Forelimb muscle (tissue), 1 donor: ENCODE measurements at regions not wholly inside any gene's neighbourhood (a gene's known extent, or its start where the extent isn't known, plus 50 kb on each side); places are given as distances from the start of the nearest gene placed in this dataset.
A peak's percentile ranks its signal among the peaks of the same experiment; 100 is the strongest.
"Not testable (repeated sequence)": the region's sequence is repeated elsewhere in the genome, so short reads cannot be mapped to it uniquely, and the experiment has no call there.

Experiments
- DNase-seq: peaks from one replicate; pipeline ENCODE4 v3.0.0-alpha.2; 2013; ENCODE audit warnings: low read depth

- DNase-seq, result no peak
Measured at GRCh38 chr2:16394986-16395550, 270.6 kb downstream of the CYRIA start.

DNA sequence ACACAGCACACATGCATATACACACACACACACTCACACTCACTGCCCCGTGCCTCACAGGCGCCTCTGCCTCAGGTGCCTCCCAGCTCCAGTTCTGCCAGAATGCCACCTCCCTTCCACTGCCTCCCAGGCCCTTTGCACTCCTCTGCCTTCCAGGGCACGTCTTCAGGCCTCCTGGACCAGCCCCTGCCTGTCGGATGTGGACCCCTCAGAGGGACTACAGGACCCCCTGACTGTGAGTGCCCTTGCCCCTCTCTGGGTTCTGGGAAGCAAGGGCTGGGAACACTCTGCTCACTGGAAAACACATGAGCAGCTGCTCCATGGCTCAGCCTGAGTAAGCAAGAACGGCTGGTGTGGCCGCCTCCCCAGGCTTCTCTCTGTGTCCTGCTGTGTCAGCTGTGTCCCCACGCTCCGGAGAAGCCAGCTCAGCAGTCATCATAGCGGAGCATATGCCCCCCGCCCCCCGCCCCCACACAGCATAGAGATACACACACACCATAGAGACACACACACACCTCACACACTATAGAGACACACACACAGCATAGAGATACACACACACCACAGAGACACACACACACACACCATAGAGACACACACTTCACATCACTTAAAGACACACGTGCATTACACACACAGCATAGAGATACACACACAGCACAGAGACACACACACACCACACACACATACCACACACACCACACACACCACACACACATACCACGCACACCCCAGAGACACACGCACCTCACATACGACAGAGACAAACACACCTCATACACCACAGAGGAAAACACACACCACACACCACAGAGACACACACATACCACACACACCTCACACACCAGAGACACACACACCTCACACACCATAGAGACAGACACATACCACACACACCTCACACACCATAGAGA is 271.3 kb downstream of the CYRIA start:
- no peak for DNase-seq

- no peak for DNase-seq
Measured at GRCh38 chr2:16393500-16394071, 272.0 kb downstream of the CYRIA start.

GRCh38 chr2:16392647-16393499 is 272.8 kb downstream of the CYRIA start:
- DNase-seq, result no peak

GRCh38 chr2:16391986-16392385 is 273.6 kb downstream of the CYRIA start:
- no peak for DNase-seq

- no peak for DNase-seq
Measured at GRCh38 chr2:16390561-16390960, 275.1 kb downstream of the CYRIA start.

DNA sequence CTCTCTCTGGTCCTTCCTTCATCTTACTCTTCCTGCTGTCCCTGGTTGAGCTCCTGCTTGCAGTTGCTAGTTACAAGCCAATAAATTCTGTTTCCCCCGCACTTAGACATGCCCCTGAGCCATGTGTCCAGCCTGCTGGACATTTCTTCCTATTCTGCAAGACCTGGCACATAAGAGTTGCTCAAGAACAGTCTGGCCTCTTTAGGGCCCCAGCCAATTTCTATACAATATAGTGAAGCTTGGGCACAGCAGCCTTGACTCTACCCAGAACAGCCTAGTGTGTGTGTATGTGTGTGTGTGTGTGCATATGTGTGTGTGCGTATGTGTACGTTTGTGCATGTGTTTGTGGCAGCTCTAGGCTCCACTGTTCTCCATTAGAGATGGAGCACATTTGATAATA is 276.0 kb downstream of the CYRIA start:
- DNase-seq, result no peak

GRCh38 chr2:16388199-16388830 is 277.3 kb downstream of the CYRIA start:
- DNase-seq, result not testable (repeated sequence)

DNA sequence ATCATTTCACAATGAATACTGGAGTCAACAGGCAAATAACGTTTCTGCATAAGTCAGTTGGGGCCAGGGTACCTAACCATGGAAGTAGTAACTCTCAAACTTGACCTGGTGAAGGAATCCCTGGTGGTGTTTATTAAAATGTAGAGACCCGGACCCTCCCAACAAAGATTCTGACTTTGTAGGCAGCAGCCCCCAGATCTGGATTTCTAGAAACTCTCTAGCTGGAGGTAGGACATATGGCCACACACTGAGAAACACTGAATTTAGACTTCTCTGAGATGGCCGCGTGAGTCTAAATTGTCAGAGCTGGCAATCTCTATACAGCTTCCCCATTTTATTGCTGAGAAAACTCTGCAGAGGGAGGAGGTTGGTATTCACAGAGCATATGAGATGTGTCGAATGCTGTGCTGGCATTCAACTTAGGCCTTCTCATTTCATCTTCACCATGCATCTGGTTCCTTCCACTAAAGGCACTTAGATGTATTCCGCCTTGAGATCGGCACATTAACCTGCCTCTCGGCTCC is 278.1 kb downstream of the CYRIA start:
- no peak for DNase-seq

- no peak for DNase-seq
Measured at GRCh38 chr2:16386431-16386830, 279.2 kb downstream of the CYRIA start.

DNA sequence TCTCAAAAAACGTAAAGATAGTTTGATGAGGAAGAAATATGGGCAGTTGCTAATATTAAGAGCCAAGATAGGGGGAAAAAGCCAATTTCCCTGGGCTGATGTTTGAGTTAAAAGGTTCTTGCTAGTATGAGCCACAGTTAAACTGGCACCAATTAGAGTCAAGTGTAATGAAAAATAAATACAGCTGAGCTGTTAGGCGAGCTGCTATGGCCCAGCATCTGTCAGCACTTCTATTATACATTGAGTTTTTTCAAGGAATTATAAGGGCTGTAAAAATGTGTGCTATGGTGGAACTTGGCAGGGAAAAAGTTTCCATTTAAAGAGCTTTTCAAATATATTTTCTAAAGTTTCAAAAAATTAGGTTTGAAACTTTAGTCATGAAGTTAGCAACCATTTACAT is 279.6 kb downstream of the CYRIA start:
- DNase-seq, result peak; percentile 38

DNA sequence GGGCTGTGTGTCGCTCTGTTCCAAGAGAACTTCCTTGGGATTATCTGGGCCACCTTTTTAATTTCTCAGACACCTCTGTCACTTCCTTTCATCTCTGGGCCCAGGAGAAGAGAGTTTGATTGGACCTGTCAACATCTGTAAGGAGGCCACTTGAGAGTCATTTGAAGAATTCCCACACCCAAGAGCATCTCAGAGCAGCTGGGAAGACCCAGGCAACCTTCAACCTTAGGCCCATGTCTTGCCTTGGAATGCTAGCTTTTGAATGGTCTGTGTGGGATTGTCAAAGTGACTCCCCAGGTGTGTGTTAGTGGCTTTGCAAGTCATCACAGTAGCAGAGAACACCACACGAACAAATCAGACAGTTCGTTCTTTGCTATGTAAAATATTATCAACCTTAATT is 280.3 kb downstream of the CYRIA start:
- no peak for DNase-seq

- no peak for DNase-seq
Measured at GRCh38 chr2:16383411-16383810, 282.2 kb downstream of the CYRIA start.

GRCh38 chr2:16382451-16382850 is 283.2 kb downstream of the CYRIA start:
- DNase-seq, result no peak

- no peak for DNase-seq
Measured at GRCh38 chr2:16381511-16381910, 284.1 kb downstream of the CYRIA start.

DNA sequence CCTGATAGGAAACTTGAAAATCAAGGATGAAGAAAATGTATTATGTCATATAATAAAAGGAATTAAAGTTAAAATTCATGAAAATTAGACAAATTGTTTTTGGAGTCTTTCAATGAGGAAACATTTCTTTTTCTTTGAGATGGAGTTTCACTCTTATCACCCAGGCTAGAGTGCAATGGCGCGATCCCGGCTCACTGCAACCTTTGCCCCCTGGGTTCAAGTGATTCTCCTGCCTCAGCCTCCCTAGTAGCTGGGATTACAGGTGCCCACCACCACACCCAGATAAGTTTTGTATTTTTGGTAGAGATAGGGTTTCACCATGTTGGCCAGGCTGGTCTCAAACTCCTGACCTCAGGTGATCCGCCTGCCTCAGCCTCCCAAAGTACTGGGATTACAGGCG is 285.7 kb downstream of the CYRIA start:
- not testable (repeated sequence) for DNase-seq

GRCh38 chr2:16379061-16379460 is 286.6 kb downstream of the CYRIA start:
- DNase-seq, result not testable (repeated sequence)

DNA sequence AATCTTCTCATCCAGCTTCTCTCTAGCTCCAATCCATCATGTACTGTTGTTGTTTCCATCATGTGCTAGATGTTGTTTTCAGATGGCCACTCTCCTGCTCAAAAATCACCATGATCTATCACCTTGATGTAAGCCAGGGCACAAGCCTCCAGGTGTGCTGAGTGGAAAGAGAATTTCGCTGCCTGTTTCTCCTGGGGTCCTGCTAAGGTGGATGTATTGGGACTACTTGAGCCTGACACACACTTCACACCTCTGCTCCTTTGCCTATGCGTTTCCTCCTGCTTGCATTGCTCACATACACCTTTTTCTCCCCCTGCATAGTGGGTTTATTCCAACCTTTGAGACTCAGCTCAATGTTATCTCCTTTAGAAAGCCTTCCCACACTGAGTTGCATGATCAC is 287.6 kb downstream of the CYRIA start:
- no peak for DNase-seq

- no peak for DNase-seq
Measured at GRCh38 chr2:16375981-16376380, 289.7 kb downstream of the CYRIA start.

- DNase-seq, result no peak
Measured at GRCh38 chr2:16375351-16375750, 290.3 kb downstream of the CYRIA start.

GRCh38 chr2:16374671-16375070 is 291.0 kb downstream of the CYRIA start:
- DNase-seq, result no peak
